ENCODE measurements at regions not wholly inside any gene's neighbourhood (a gene's known extent, or its start where the extent isn't known, plus 50 kb on each side); places are given as distances from the start of the nearest gene placed in this dataset.

- no peak for DNase-seq (ENCODE audit: low read depth in 2 of 2)
Observed at GRCh38 chr2:176729706-176730569, 460.7 kb downstream of the MTX2 start.

GRCh38 chr2:176732780-176733179 lies 463.5 kb downstream of the MTX2 start:
- no peak for DNase-seq (ENCODE audit: low read depth in 2 of 2)

- DNase-seq (ENCODE audit: low read depth in 2 of 2): no peak
Observed at GRCh38 chr2:176733698-176734430, 464.6 kb downstream of the MTX2 start.

- DNase-seq (ENCODE audit: low read depth in 2 of 2): no peak
Observed at GRCh38 chr2:176734868-176735267, 465.6 kb downstream of the MTX2 start.

- DNase-seq (ENCODE audit: low read depth in 2 of 2): no peak
Observed at GRCh38 chr2:176742271-176742670, 470.3 kb upstream of the HNRNPA3 start.

- no peak for DNase-seq (ENCODE audit: low read depth in 2 of 2)
Observed at GRCh38 chr2:176743671-176744070, 468.9 kb upstream of the HNRNPA3 start.

GRCh38 chr2:176744146-176744545 lies 468.4 kb upstream of the HNRNPA3 start:
- no peak for DNase-seq (ENCODE audit: low read depth in 2 of 2)

GRCh38 chr2:176745543-176746200 lies 466.9 kb upstream of the HNRNPA3 start:
- no peak for DNase-seq (ENCODE audit: low read depth in 2 of 2)

GRCh38 chr2:176746411-176746810 lies 466.2 kb upstream of the HNRNPA3 start:
- no peak for DNase-seq (ENCODE audit: low read depth in 2 of 2)

- DNase-seq (ENCODE audit: low read depth in 2 of 2): no peak
Observed at GRCh38 chr2:176747506-176747905, 465.1 kb upstream of the HNRNPA3 start.

GRCh38 chr2:176747928-176748327 lies 464.7 kb upstream of the HNRNPA3 start:
- no peak for DNase-seq (ENCODE audit: low read depth in 2 of 2)

GRCh38 chr2:176748662-176749061 lies 463.9 kb upstream of the HNRNPA3 start:
- no peak for DNase-seq (ENCODE audit: low read depth in 2 of 2)

GRCh38 chr2:176751314-176752227 lies 461.0 kb upstream of the HNRNPA3 start:
- DNase-seq (ENCODE audit: low read depth in 2 of 2): no peak

- no peak for DNase-seq (ENCODE audit: low read depth in 2 of 2)
Observed at GRCh38 chr2:176752295-176752694, 460.3 kb upstream of the HNRNPA3 start.

GRCh38 chr2:176753205-176753604 lies 459.4 kb upstream of the HNRNPA3 start:
- no peak for DNase-seq (ENCODE audit: low read depth in 2 of 2)

GRCh38 chr2:176753752-176754474 lies 458.7 kb upstream of the HNRNPA3 start:
- no peak for DNase-seq (ENCODE audit: low read depth in 2 of 2)

- DNase-seq (ENCODE audit: low read depth in 2 of 2): no peak
Observed at GRCh38 chr2:176755537-176756135, 457.0 kb upstream of the HNRNPA3 start.

- DNase-seq (ENCODE audit: low read depth in 2 of 2): no peak
Observed at GRCh38 chr2:176758426-176758825, 454.2 kb upstream of the HNRNPA3 start.

- no peak for DNase-seq (ENCODE audit: low read depth in 2 of 2)
Observed at GRCh38 chr2:176760439-176760838, 452.2 kb upstream of the HNRNPA3 start.

GRCh38 chr2:176763130-176763529 lies 449.5 kb upstream of the HNRNPA3 start:
- no peak for DNase-seq (ENCODE audit: low read depth in 2 of 2)
